B cell (primary cell): ENCODE measurements at regions not wholly inside any gene's neighbourhood (a gene's known extent, or its start where the extent isn't known, plus 50 kb on each side); places are given as distances from the start of the nearest gene placed in this dataset.

ENCODE experiments used
- ATAC-seq: fragments of 200-7000 bp; cut with Tn5 transposase; one replicate; pipeline ENCODE4 v1.10.0; 2021; ENCODE audit warnings: low read depth, mild to moderate bottlenecking, moderate number of reproducible peaks, moderate library complexity
- CTCF ChIA-PET: fragments of 350-600 bp; sonication (Branson Sonifier 250); formaldehyde crosslinking; loops from one replicate; lab custom pipeline; 2021; ENCODE audit warnings: antibody characterized with exemption, inconsistent platforms; lab: Charles Lee
- POLR2A ChIA-PET: fragments of 350-600 bp; sonication (Branson Sonifier 250); formaldehyde crosslinking; loops from one replicate; lab custom pipeline; 2021; ENCODE audit warnings: antibody characterized with exemption; lab: Charles Lee
- DNase-seq: peaks from one replicate; pipeline ENCODE4 v3.0.0; 2013
- H2AFZ ChIP-seq: 2 replicates; pipeline ENCODE4 v1.6.1; 2012; ENCODE audit warnings: mild to moderate bottlenecking, low read depth, low read length; ENCODE audit not compliant: insufficient read depth, poor library complexity, severe bottlenecking
- H3K27ac ChIP-seq, 2 donors: 1 replicate in 1 of 2; 2 replicates in 1 of 2; pipeline ENCODE4 v1.5.1; 2012 to 2013; ENCODE audit warnings: low read length in 2 of 2, mild to moderate bottlenecking in 2 of 2, moderate library complexity in 1 of 2
- H3K27me3 ChIP-seq, 4 experiments: fragments of 200-600 bp in 1 of 4; sonication (generic) in 1 of 4; replicated peaks in 1 of 4; 1 replicate in 2 of 4; 2 replicates in 2 of 4; pipeline versions ENCODE4 v1.6.1 to v1.7.0; 2013 to 2016; ENCODE audit warnings: low read length in 3 of 4, mild to moderate bottlenecking in 2 of 4, mixed read lengths in 1 of 4, moderate library complexity in 1 of 4; ENCODE audit not compliant: insufficient read depth in 4 of 4, control insufficient read depth in 3 of 4; ENCODE audit errors: control extremely low read depth in 1 of 4
- H3K36me3 ChIP-seq, 2 experiments: replicated peaks in 1 of 2; 1 replicate in 1 of 2; 2 replicates in 1 of 2; pipeline versions ENCODE4 v1.6.1 to v1.7.1; 2013; ENCODE audit warnings: low read length in 1 of 2; ENCODE audit not compliant: insufficient read depth in 2 of 2, control insufficient read depth in 1 of 2; ENCODE audit errors: control extremely low read depth in 1 of 2, extremely low read depth in 1 of 2
- H3K4me1 ChIP-seq, 2 donors: fragments of 200-600 bp in 1 of 2; sonication (generic) in 1 of 2; 1 replicate in 1 of 2; 2 replicates in 1 of 2; pipeline versions ENCODE4 v1.5.1 to v1.6.1; 2013 to 2017; ENCODE audit warnings: low read length in 2 of 2; ENCODE audit not compliant: control insufficient read depth in 2 of 2, insufficient read depth in 2 of 2
- H3K4me2 ChIP-seq: replicated peaks from 2 replicates; pipeline ENCODE3; 2012; ENCODE audit warnings: mild to moderate bottlenecking, low read depth, low read length; ENCODE audit not compliant: poor library complexity, severe bottlenecking
- H3K4me3 ChIP-seq, 5 experiments: fragments of 200-600 bp in 1 of 5; sonication (generic) in 1 of 5; 1 replicate in 3 of 5; 2 replicates in 2 of 5; pipeline versions ENCODE4 v1.5.1 to v1.7.0; 2011 to 2016; ENCODE audit warnings: low read length in 4 of 5, mild to moderate bottlenecking in 4 of 5, low read depth in 2 of 5, control low read depth in 1 of 5, moderate library complexity in 1 of 5; ENCODE audit not compliant: insufficient read depth in 1 of 5; ENCODE audit errors: control extremely low read depth in 1 of 5, extremely low read depth in 1 of 5
- H3K79me2 ChIP-seq: fragments of 200-600 bp; sonication (generic); one replicate; pipeline ENCODE4 v1.6.0; 2016; ENCODE audit warnings: low read length; ENCODE audit not compliant: control insufficient read depth, insufficient read depth
- H3K9ac ChIP-seq: fragments of 200-600 bp; sonication (generic); 2 replicates; pipeline ENCODE4 v1.6.1; 2017; ENCODE audit warnings: mild to moderate bottlenecking, low read length, moderate library complexity
- H3K9me3 ChIP-seq, 3 donors: one replicate each; pipeline versions ENCODE4 v1.6.1 to v1.7.1; 2013; ENCODE audit warnings: low read length in 2 of 3; ENCODE audit not compliant: control insufficient read depth in 2 of 3, insufficient read depth in 1 of 3; ENCODE audit errors: control extremely low read depth in 1 of 3
- H4K20me1 ChIP-seq: 2 replicates; pipeline ENCODE4 v1.6.0; 2012; ENCODE audit warnings: mild to moderate bottlenecking, low read length; ENCODE audit not compliant: insufficient read depth, control insufficient read depth, poor library complexity, severe bottlenecking
- H3K27ac Mint-ChIP-seq: one replicate; pipeline ENCODE4 v1.8.0; 2021; ENCODE audit warnings: mixed read lengths
- H3K27me3 Mint-ChIP-seq: one replicate; pipeline ENCODE4 v1.8.0; 2021; ENCODE audit warnings: mixed read lengths
- H3K4me1 Mint-ChIP-seq: one replicate; pipeline ENCODE4 v1.8.0; 2021; ENCODE audit warnings: mixed read lengths
- H3K4me3 Mint-ChIP-seq: one replicate; pipeline ENCODE4 v1.8.0; 2021; ENCODE audit warnings: mixed read lengths
- H3K9me3 Mint-ChIP-seq: one replicate; pipeline ENCODE4 v1.8.0; 2022; ENCODE audit warnings: mixed read lengths; ENCODE audit not compliant: insufficient read depth
- EZH2 ChIP-seq: IDR thresholded peaks from 2 replicates; pipeline ENCODE4 v1.6.1; 2012; ENCODE audit warnings: borderline replicate concordance, low read depth, mild to moderate bottlenecking, moderate library complexity, low read length; ENCODE audit not compliant: insufficient read depth, poor library complexity, severe bottlenecking
- WGBS: methylation state at CpG from one replicate; pipeline ENCODE4 v1.1.5; 2013; ENCODE audit warnings: missing lambda C conversion rate; ENCODE audit not compliant: insufficient coverage; 5-methylcytosine and 5-hydroxymethylcytosine counted together
- intact Hi-C: fragments of 100-400 bp; cut with micrococcal nuclease; formaldehyde crosslinking; loops from one replicate; pipeline ENCODE4 v1.10.0; 2022
- TF ChIP-seq, protein P1 (sequence below): fragments of 200-600 bp; IDR thresholded peaks from one replicate; pipeline ENCODE4 v1.8.0; 2022; ENCODE audit warnings: antibody characterized with exemption, mild to moderate bottlenecking

DNA sequence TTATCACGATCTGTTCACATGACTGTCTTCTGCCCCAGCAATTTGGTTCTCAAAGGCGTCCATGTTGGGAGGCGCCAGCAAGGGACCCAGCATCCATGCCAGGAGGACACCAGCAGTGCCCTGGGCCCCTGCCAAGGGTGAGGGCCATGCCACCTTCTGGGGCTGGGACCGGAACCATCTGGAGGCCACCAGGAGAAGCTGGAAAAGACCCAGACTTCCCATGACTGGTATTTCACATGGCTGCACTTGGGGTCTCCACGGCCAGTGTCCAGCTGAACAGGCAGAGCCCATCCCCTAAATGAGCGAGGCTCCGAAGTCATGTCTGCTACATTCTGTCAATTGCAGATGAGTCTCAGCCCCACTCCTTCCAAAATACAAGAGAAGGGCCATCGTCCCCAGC is 306.8 kb upstream of the HS6ST1 start:
- H3K4me2 ChIP-seq: no peak overlapping the region
- TF ChIP-seq, protein P1, sequence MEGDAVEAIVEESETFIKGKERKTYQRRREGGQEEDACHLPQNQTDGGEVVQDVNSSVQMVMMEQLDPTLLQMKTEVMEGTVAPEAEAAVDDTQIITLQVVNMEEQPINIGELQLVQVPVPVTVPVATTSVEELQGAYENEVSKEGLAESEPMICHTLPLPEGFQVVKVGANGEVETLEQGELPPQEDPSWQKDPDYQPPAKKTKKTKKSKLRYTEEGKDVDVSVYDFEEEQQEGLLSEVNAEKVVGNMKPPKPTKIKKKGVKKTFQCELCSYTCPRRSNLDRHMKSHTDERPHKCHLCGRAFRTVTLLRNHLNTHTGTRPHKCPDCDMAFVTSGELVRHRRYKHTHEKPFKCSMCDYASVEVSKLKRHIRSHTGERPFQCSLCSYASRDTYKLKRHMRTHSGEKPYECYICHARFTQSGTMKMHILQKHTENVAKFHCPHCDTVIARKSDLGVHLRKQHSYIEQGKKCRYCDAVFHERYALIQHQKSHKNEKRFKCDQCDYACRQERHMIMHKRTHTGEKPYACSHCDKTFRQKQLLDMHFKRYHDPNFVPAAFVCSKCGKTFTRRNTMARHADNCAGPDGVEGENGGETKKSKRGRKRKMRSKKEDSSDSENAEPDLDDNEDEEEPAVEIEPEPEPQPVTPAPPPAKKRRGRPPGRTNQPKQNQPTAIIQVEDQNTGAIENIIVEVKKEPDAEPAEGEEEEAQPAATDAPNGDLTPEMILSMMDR: no peak
- TF ChIP-seq EZH2: no peak
- Mint-ChIP-seq H3K27ac (no peak overlapping the region), H3K27me3 (peaks cover 3% of the 10 kb centered on the region), H3K4me1 (no peaks in the 10 kb centered on the region), H3K4me3 (no peak overlapping the region), H3K9me3 (no peaks in the 10 kb centered on the region)
- no peaks in the 10 kb centered on the region for H3K4me1 ChIP-seq
- H3K27ac ChIP-seq: no peak overlapping the region
- no peaks in the 10 kb centered on the region for H3K79me2 ChIP-seq
- H3K4me3 ChIP-seq: no peak overlapping the region
- 100% methylated on average over 7 of the region's 8 CpGs for WGBS
- no peaks in the 10 kb centered on the region for H3K9me3 ChIP-seq
- H3K36me3 ChIP-seq: no peaks in the 10 kb centered on the region
- POLR2A ChIA-PET: no interaction called here
- intact Hi-C loops: no loop called here
- no peak overlapping the region for H2AFZ ChIP-seq
- H4K20me1 ChIP-seq: no peaks in the 10 kb centered on the region
- no peaks in the 10 kb centered on the region for H3K27me3 ChIP-seq
- CTCF ChIA-PET: interaction anchor here (0.6 kb wide), 2 partner anchors 165 to 1558 kb away, joined by 3 read pairs; no protein-coding TSS in a partner anchor
- ATAC-seq (no peak), DNase-seq (no peak)
- H3K9ac ChIP-seq: no peak overlapping the region

DNA sequence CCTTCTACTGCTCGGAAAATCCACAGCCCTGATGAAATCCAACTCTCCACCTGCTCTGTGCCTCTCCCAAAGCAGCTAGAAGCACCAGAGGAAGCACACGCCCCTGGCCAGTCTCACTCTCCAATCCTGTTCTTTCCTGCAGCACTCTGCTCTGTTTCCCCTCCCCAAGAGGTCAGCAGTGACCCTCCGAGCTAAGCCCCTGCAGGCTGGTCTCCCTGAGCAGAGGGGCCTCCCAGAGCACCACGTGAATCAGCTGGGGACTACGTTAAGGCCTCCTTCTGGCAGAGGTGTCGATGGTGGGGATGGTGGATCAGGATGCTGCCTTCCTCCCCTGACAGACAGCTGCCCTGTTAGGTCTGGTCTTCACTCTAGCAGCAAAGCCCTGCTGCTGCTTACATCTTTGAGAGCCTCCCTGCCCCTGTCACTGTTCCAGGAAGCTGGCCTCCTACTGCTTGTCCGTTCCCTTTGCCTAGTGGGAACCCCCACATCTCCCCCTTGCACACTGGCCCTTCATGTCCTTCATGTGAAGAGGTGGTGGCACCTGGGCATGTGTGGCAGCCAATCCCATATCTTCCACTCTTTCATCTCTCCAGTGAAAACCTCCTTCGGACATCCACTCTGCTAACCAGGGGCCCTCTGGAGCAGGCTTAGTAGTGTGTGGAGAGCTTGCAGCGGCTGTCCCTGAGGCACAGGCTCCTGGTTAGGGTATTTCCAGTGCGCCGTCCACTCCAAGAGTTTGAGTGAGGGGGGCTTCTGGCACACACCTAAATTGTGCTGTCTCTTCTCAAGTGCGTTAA is 307.5 kb upstream of the HS6ST1 start:
- H3K4me3 ChIP-seq: no peak overlapping the region
- H3K4me1 ChIP-seq: no peaks in the 10 kb centered on the region
- 88% methylated on average over 11 of the region's 12 CpGs for WGBS
- no peak overlapping the region for H3K4me2 ChIP-seq
- CTCF ChIA-PET: interaction anchor here (0.6 kb wide), 1 partner anchor 166 kb away, joined by 3 read pairs; no protein-coding TSS in a partner anchor
- no peaks in the 10 kb centered on the region for H3K79me2 ChIP-seq
- no peak for DNase-seq
- TF ChIP-seq EZH2: no peak
- TF ChIP-seq, protein P1: no peak
- H4K20me1 ChIP-seq: no peaks in the 10 kb centered on the region
- no peak for ATAC-seq
- no peaks in the 10 kb centered on the region for H3K9me3 ChIP-seq
- H2AFZ ChIP-seq: no peak overlapping the region
- POLR2A ChIA-PET: no interaction called here
- no peaks in the 10 kb centered on the region for H3K36me3 ChIP-seq
- H3K27me3 ChIP-seq: no peaks in the 10 kb centered on the region
- no peak overlapping the region for H3K27ac ChIP-seq
- Mint-ChIP-seq H3K4me3 (no peak overlapping the region), H3K9me3 (no peaks in the 10 kb centered on the region), H3K27me3 (peaks cover 3% of the 10 kb centered on the region), H3K27ac (no peak overlapping the region), H3K4me1 (no peaks in the 10 kb centered on the region)
- no peak overlapping the region for H3K9ac ChIP-seq
- intact Hi-C loops: no loop called here
